ES-I3 (cell line): ENCODE measurements at regions not wholly inside any gene's neighbourhood (a gene's known extent, or its start where the extent isn't known, plus 50 kb on each side); places are given as distances from the start of the nearest gene placed in this dataset.
"Not testable (repeated sequence)": the region's sequence is repeated elsewhere in the genome, so short reads cannot be mapped to it uniquely, and the experiment has no call there.

ENCODE experiments used
- H3K36me3 ChIP-seq: 2 replicates; pipeline ENCODE4 v1.6.1; 2013; ENCODE audit warnings: mild to moderate bottlenecking, low read length, control low read depth, moderate library complexity; ENCODE audit not compliant: insufficient read depth
- H3K4me1 ChIP-seq: 2 replicates; pipeline ENCODE4 v1.6.1; 2013; ENCODE audit warnings: mild to moderate bottlenecking, control low read depth, low read length; ENCODE audit not compliant: insufficient read depth
- H3K9ac ChIP-seq: 2 replicates; pipeline ENCODE4 v1.6.1; 2013; ENCODE audit warnings: low read depth, mild to moderate bottlenecking, low read length, moderate library complexity
- H3K9me3 ChIP-seq: 2 replicates; pipeline ENCODE4 v1.6.1; 2013; ENCODE audit warnings: mild to moderate bottlenecking, low read length, moderate library complexity; ENCODE audit not compliant: control insufficient read depth, insufficient read depth

DNA sequence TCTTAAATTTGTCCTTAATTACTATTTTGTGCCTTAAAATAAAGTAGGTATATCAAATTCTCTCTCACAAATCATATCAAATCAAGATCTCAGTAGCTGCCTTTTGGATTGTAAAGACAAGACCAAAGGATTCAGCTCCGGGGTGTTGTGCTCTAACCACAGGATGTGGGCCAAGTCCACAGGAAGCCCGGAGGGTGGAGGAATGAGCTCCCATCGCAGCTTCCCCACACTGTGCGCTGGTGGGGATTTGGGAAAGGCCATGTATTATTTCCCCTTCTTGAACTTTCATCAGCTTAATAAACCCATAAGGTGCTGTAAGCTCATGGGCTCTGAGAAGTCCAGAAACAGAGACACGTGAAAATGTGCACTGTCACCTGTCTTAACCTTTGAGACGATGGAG is 241.6 kb upstream of the TCERG1L start:
- no peak overlapping the region for H3K9ac ChIP-seq
- H3K36me3 ChIP-seq = no peaks in the 10 kb centered on the region
- no peaks in the 10 kb centered on the region for H3K4me1 ChIP-seq
- no peaks in the 10 kb centered on the region for H3K9me3 ChIP-seq

DNA sequence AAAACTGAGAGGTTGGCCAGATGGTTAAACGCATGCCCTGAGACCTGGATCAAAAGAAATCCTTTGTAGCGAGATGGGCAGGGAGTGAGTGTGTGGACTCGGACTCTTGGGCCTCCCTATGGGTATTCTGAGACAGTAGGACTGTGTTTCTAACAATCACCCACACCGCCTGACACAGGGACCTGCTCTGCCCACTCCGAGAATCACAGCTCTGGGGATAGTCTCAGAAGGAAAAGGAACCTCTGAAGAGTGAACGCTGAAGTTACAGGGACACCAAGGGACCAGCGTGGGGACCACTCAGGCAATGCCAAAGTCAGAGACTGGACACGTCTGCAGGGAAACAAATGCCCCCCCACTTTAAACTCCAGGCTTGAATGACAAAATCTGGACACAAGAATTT is 242.1 kb upstream of the TCERG1L start:
- no peaks in the 10 kb centered on the region for H3K9me3 ChIP-seq
- no peak overlapping the region for H3K9ac ChIP-seq
- no peaks in the 10 kb centered on the region for H3K4me1 ChIP-seq
- H3K36me3 ChIP-seq = no peaks in the 10 kb centered on the region

GRCh38 chr10:131554821-131555220 is 243.3 kb upstream of the TCERG1L start:
- no peaks in the 10 kb centered on the region for H3K36me3 ChIP-seq
- no peak overlapping the region for H3K9ac ChIP-seq
- H3K4me1 ChIP-seq = no peaks in the 10 kb centered on the region
- no peaks in the 10 kb centered on the region for H3K9me3 ChIP-seq

GRCh38 chr10:131555406-131555805 is 243.9 kb upstream of the TCERG1L start:
- Histone ChIP-seq H3K9me3 (no peaks in the 10 kb centered on the region), H3K9ac (no peak overlapping the region), H3K36me3 (no peaks in the 10 kb centered on the region), H3K4me1 (no peaks in the 10 kb centered on the region)

GRCh38 chr10:131556061-131556896 is 244.8 kb upstream of the TCERG1L start:
- no peak overlapping the region for H3K9ac ChIP-seq
- no peaks in the 10 kb centered on the region for H3K4me1 ChIP-seq
- no peaks in the 10 kb centered on the region for H3K9me3 ChIP-seq

GRCh38 chr10:131556897-131557495 is 245.5 kb upstream of the TCERG1L start:
- H3K36me3 ChIP-seq = no peaks in the 10 kb centered on the region
- no peaks in the 10 kb centered on the region for H3K4me1 ChIP-seq
- H3K9ac ChIP-seq = no peak overlapping the region
- no peaks in the 10 kb centered on the region for H3K9me3 ChIP-seq

More at GRCh38 chr10:131556061-131556896, 244.8 kb upstream of the TCERG1L start:
- no peaks in the 10 kb centered on the region for H3K36me3 ChIP-seq

DNA sequence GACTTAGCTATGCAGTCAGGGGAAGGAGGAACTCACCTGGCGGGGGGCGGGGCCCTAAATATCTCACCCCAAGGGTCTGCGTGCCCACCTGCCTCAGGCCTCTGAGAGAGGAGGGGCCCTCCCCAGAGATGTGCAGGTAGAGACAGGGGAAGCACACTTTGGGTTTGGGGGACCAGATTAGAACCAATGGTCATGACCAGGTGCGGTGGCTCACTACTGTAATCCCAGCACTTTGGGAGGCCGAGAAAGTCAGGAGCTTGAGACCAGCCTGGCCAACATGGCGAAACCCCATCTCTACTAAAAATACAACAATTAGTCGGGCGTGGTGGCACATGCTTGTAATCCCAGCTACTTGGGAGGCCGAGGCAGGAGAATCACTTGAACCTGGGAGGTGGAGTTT is 246.4 kb upstream of the TCERG1L start:
- H3K4me1 ChIP-seq, H3K9me3 ChIP-seq, H3K36me3 ChIP-seq, H3K9ac ChIP-seq: not testable (repeated sequence)

- no peaks in the 10 kb centered on the region for H3K36me3 ChIP-seq
- no peaks in the 10 kb centered on the region for H3K4me1 ChIP-seq
- H3K9me3 ChIP-seq = no peaks in the 10 kb centered on the region
- H3K9ac ChIP-seq = no peak overlapping the region
Measured at GRCh38 chr10:131559450-131559911, 248.0 kb upstream of the TCERG1L start.

- H3K36me3 ChIP-seq = no peaks in the 10 kb centered on the region
- H3K9me3 ChIP-seq = no peaks in the 10 kb centered on the region
- no peak overlapping the region for H3K9ac ChIP-seq
- no peaks in the 10 kb centered on the region for H3K4me1 ChIP-seq
Measured at GRCh38 chr10:131560166-131560565, 248.6 kb upstream of the TCERG1L start.

DNA sequence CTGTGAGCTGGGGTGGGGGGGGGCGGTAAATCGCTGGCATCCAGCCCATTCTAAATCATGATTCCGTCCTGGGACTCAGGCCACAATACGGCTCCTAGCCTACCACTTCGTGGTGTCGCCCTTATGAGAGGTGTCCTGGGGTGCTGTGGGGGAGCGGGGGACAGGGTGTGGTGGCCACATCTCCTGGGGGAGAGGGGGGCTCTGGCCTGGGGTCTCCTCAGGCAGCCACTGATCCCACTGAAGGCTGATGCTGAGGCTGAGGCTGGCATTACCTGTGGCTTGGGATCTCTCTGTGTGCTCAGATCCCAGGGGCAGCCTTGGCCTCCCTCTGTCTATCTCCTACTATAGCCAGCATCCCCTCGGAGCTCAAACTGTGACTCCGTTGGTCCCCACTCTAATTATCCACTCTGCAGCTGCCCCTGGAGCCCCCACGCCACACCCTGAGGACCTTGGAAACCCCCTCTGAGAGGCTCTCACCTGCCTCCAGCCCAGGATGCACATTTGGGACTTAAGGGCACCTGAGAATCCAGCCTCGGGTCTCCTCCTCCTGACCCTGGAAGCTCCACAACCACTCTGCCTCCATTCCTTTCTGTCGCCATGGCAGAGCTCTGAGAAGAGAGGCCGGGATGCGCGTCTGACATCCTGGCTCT is 249.3 kb upstream of the TCERG1L start:
- Histone ChIP-seq H3K9ac (no peak overlapping the region), H3K9me3 (no peaks in the 10 kb centered on the region), H3K4me1 (no peaks in the 10 kb centered on the region), H3K36me3 (no peaks in the 10 kb centered on the region)

GRCh38 chr10:131561897-131562296 is 250.4 kb upstream of the TCERG1L start:
- no peak overlapping the region for H3K9ac ChIP-seq
- no peaks in the 10 kb centered on the region for H3K4me1 ChIP-seq
- no peaks in the 10 kb centered on the region for H3K36me3 ChIP-seq
- no peaks in the 10 kb centered on the region for H3K9me3 ChIP-seq

DNA sequence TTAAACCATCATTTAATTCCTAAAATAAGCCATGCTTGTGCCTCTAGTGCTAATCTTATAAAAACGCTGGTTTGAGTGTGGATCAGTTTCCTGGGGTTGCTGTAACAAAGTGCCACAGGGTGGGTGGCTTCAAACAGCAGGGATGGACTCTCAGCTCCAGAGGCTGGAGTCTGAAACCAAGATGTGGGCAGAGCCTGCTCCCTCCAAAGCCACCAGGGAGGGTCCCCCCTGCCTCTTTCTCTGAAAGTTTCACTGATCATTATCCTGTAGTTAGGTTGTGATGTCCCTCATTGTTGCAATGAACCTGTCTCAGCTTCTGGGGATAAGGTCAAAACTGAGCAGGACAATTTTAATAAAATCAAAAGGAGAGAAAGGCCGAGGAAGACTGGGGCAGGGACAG is 251.9 kb upstream of the TCERG1L start:
- H3K36me3 ChIP-seq = no peaks in the 10 kb centered on the region
- no peak overlapping the region for H3K9ac ChIP-seq
- H3K9me3 ChIP-seq = no peaks in the 10 kb centered on the region
- no peaks in the 10 kb centered on the region for H3K4me1 ChIP-seq

- no peaks in the 10 kb centered on the region for H3K9me3 ChIP-seq
- H3K9ac ChIP-seq = no peak overlapping the region
- no peaks in the 10 kb centered on the region for H3K4me1 ChIP-seq
- no peaks in the 10 kb centered on the region for H3K36me3 ChIP-seq
Measured at GRCh38 chr10:131567279-131568162, 256.0 kb upstream of the TCERG1L start.

- no peaks in the 10 kb centered on the region for H3K36me3 ChIP-seq
- no peaks in the 10 kb centered on the region for H3K4me1 ChIP-seq
- H3K9ac ChIP-seq = no peak overlapping the region
- no peaks in the 10 kb centered on the region for H3K9me3 ChIP-seq
Measured at GRCh38 chr10:131568866-131569265, 257.3 kb upstream of the TCERG1L start.
